IPS-15b (cell line): ENCODE measurements at regions not wholly inside any gene's neighbourhood (a gene's known extent, or its start where the extent isn't known, plus 50 kb on each side); places are given as distances from the start of the nearest gene placed in this dataset.

ENCODE experiments used
- H3K27me3 ChIP-seq: one replicate; pipeline ENCODE4 v1.6.1; 2013; ENCODE audit warnings: low read length; ENCODE audit not compliant: control insufficient read depth, insufficient read depth
- H3K36me3 ChIP-seq: one replicate; pipeline ENCODE4 v1.6.1; 2013; ENCODE audit warnings: low read length; ENCODE audit not compliant: control insufficient read depth, insufficient read depth
- H3K4me1 ChIP-seq: one replicate; pipeline ENCODE4 v1.6.1; 2013; ENCODE audit warnings: mild to moderate bottlenecking, low read length; ENCODE audit not compliant: control insufficient read depth, insufficient read depth
- H3K4me3 ChIP-seq: one replicate; pipeline ENCODE4 v1.5.1; 2013; ENCODE audit warnings: low read depth, low read length
- H3K9ac ChIP-seq: one replicate; pipeline ENCODE4 v1.6.1; 2013; ENCODE audit warnings: low read depth, mild to moderate bottlenecking, low read length
- H3K9me3 ChIP-seq: one replicate; pipeline ENCODE4 v1.6.1; 2013; ENCODE audit warnings: mild to moderate bottlenecking, low read length; ENCODE audit not compliant: control insufficient read depth, insufficient read depth

DNA sequence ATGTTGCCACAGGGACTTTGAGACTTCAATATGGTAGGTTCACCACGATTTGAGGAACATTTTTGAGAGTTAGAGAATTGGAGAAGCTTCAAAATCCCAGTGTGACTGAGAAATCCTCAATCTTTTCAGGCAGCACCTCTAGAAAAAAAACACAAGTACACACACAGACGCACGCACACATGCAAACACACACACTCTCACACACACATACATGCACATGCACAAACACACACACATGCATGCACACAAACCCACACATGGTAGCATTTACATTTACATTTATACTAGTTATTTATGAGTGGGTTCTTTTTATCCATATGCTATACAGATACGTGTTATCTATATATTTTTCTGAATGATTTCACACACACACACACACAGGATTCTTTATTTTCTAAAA is 901.9 kb downstream of the GATA3 start:
- H3K4me3 ChIP-seq: no peak overlapping the region
- no peaks in the 10 kb centered on the region for H3K36me3 ChIP-seq
- no peaks in the 10 kb centered on the region for H3K9me3 ChIP-seq
- no peak overlapping the region for H3K9ac ChIP-seq
- no peaks in the 10 kb centered on the region for H3K4me1 ChIP-seq
- no peaks in the 10 kb centered on the region for H3K27me3 ChIP-seq

DNA sequence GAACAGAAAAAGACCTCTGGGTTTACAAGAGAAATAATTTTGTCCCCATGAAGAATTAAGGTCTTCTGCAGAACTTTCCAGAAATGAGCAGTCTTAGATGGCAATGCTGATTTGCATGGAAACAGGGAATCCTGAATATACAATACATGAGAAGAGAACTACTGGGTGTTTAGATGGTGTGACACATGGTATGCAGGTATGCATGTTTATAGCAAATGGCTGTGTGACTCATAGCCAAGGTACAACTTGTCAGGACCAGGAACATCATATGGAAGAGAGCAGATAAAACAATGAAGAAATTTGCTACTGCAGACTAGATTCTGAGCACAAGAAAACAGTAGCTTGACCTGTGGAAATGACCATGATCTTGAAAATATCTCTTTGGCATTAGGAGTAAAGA is 907.8 kb downstream of the GATA3 start:
- no peak overlapping the region for H3K4me3 ChIP-seq
- H3K36me3 ChIP-seq: no peaks in the 10 kb centered on the region
- no peaks in the 10 kb centered on the region for H3K27me3 ChIP-seq
- H3K9me3 ChIP-seq: no peaks in the 10 kb centered on the region
- H3K9ac ChIP-seq: no peak overlapping the region
- H3K4me1 ChIP-seq: no peaks in the 10 kb centered on the region

DNA sequence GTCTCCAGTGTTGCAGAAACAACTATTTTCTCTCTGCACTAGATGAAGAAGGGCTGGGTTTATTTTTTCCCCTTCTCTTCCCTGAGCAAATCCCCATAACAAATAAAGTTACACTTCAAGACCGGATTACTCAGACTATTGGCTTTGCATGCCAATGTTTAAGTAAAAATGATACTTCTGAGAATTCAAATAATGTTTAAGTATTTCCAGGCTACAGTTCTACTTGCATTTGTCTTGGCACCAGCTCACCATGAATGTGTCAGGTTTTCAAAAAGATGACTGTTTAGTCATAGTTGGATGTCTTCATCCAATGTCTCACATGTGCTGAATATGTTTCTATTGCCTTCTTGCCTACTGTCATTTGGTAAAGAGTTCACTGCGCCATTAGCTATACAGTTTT is 912.6 kb downstream of the GATA3 start:
- Histone ChIP-seq H3K4me1 (no peaks in the 10 kb centered on the region), H3K9ac (no peak overlapping the region), H3K36me3 (no peaks in the 10 kb centered on the region), H3K27me3 (no peaks in the 10 kb centered on the region), H3K9me3 (no peaks in the 10 kb centered on the region), H3K4me3 (no peak overlapping the region)

DNA sequence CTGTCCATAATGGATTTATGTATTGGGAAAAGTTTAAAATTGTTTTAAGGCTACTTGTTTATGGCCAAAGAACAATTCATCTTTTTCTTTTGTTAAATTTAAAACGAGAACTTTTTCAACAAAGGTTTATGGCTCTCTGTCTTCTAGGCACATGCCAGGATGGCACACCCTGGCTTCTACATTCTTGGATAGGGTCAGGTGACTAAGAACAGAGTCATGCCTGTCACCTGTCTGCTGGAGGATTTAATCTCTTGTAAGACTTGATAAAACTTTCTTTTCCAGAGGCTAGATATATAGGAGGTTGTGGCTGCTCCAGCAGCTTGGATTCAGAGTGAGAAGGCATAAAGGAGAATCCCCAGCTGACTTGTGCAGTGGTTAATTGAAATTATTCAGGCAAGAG is 915.4 kb downstream of the GATA3 start:
- Histone ChIP-seq H3K27me3 (no peaks in the 10 kb centered on the region), H3K4me1 (no peaks in the 10 kb centered on the region), H3K4me3 (no peak overlapping the region), H3K36me3 (no peaks in the 10 kb centered on the region), H3K9ac (no peak overlapping the region), H3K9me3 (no peaks in the 10 kb centered on the region)

DNA sequence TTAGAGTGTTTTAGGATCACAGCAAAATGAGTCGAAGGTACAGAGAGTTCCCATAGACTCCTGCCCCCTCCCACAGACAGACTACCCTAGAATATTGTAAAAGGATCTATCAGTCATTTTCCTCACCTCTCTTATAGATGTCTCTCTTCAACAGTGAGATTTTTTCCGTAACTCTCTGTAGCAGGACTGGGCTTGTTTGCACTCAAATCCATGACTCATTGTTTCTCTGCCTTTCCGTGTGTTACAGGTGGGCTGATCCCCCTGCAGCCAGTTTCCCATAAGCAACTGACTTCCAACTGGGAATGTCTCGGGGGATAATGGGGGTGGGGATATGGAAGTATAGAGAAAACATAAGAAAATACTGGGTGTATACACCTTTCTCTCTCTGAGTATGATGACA is 921.0 kb downstream of the GATA3 start:
- Histone ChIP-seq H3K4me1 (no peaks in the 10 kb centered on the region), H3K36me3 (no peaks in the 10 kb centered on the region), H3K4me3 (no peak overlapping the region), H3K27me3 (no peaks in the 10 kb centered on the region), H3K9me3 (no peaks in the 10 kb centered on the region), H3K9ac (no peak overlapping the region)

DNA sequence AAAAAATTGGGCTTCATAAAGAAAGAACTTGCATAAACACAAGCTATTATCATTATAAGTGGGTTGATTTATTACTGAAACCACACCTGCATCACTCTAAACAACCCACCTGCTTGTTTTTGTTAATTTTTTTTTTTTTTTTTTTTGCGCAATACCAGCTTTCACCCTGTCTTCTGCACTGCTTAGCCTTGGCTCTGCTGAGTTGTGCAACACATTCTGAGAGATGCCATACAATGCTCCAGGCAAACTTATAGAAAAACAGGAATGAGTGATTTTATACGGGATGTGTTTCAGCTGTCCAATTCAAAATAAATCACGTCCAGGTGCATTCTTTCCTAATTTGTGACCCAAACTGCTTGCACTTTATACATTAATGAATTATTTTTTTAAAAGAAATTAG is 923.6 kb downstream of the GATA3 start:
- Histone ChIP-seq H3K27me3 (no peaks in the 10 kb centered on the region), H3K4me3 (no peak overlapping the region), H3K9me3 (no peaks in the 10 kb centered on the region), H3K9ac (no peak overlapping the region), H3K4me1 (no peaks in the 10 kb centered on the region), H3K36me3 (no peaks in the 10 kb centered on the region)

DNA sequence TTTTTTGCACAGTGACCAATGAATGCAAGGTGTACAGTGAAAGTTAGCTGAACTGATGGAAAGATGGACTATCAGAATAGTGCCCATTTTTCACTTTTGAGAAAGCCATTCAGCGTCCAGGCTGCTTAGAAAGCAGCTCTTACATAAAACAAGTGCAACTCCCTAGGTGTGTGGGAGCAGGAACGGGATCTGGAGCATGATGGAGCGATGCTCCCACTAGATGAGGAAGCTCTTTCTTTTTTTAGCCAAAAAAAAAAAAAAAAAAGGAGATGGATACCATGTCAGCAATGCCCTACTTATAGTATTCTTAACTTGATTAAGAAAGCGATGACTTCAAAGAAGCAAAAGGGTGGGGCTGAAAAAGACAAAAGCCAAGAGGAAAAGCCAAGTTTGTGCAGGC is 925.5 kb downstream of the GATA3 start:
- Histone ChIP-seq H3K9ac (no peak overlapping the region), H3K4me3 (no peak overlapping the region), H3K27me3 (no peaks in the 10 kb centered on the region), H3K9me3 (no peaks in the 10 kb centered on the region), H3K36me3 (no peaks in the 10 kb centered on the region), H3K4me1 (no peaks in the 10 kb centered on the region)

DNA sequence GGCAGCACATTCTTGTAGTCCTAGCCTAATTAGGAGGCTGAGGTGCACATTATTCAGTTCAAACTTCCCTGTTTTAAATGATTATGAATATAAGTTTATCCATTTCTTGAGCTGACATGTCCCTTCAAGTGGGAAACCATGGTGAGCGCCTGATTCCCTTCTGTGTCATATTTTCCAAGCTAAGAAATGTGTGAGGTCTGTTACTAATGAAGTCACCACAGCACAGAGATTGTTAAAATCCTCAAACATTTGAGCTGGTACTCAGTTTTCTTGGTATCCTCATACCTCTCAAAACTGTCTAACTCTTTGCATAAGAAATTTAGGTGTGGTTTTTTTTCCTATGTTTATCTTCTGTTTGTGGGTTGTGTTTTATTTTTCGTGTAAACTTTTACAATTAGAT is 926.8 kb downstream of the GATA3 start:
- H3K9ac ChIP-seq: no peak overlapping the region
- no peaks in the 10 kb centered on the region for H3K9me3 ChIP-seq
- no peaks in the 10 kb centered on the region for H3K27me3 ChIP-seq
- H3K4me3 ChIP-seq: no peak overlapping the region
- no peaks in the 10 kb centered on the region for H3K4me1 ChIP-seq
- no peaks in the 10 kb centered on the region for H3K36me3 ChIP-seq

DNA sequence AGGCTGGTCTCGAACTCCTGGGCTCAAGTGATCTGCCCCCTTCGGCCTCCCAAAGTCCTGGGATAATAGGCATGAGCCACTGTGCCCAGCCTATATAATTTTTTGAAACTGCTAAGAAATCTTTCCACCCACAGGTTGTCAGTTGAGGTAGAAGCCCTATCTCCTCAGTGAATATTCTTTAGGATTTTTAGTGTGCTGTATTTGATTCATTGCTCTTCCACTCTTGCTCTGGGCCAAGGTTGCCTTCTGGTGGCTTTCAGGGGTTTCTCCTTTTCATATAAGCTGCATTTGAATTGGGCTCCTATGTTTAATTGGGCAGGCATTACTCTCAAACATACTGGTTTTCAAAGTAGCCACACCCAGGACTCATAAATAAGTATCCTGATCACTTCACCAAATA is 931.2 kb downstream of the GATA3 start:
- Histone ChIP-seq H3K36me3 (no peaks in the 10 kb centered on the region), H3K9ac (no peak overlapping the region), H3K4me3 (no peak overlapping the region), H3K9me3 (no peaks in the 10 kb centered on the region), H3K4me1 (no peaks in the 10 kb centered on the region), H3K27me3 (no peaks in the 10 kb centered on the region)

DNA sequence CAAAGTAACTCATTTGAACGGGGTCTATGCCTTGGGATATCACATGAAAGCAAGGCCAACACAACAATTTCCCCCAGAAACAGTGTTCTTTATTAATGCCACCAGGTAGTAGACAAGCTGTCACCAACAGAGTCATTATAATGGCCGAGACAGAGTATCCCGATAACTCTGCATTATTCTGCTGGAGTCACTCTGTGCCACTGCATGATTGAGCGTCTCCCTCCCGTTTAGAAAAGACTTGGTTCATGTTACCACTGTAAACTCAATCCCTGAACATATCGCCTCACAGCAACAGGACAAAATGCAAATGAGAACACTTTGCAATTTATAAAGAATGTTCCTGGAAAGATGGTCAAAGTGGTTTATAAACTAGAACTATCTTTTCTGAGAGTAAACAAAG is 932.5 kb downstream of the GATA3 start:
- Histone ChIP-seq H3K9me3 (no peaks in the 10 kb centered on the region), H3K4me3 (no peak overlapping the region), H3K9ac (no peak overlapping the region), H3K4me1 (no peaks in the 10 kb centered on the region), H3K27me3 (no peaks in the 10 kb centered on the region), H3K36me3 (no peaks in the 10 kb centered on the region)

DNA sequence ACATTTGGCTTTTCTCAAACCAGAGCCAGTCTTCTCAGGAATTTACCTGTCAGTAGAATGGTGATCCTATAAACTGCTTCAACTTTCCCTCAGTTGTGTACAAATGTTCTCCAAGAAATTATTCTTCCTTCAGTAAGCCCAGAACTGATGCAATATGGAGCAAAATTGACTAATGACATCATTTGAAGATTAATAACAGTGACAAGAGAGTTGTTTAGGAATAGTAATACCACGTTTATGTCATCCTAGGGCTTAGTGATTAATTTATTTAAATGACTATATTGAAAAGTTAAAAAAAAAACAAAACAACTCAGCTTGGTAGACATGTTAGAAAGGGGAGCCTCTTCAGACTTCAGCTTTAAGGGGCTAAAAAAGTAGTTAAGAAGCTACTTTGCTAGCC is 933.2 kb downstream of the GATA3 start:
- Histone ChIP-seq H3K9me3 (no peaks in the 10 kb centered on the region), H3K4me3 (no peak overlapping the region), H3K4me1 (no peaks in the 10 kb centered on the region), H3K27me3 (no peaks in the 10 kb centered on the region), H3K36me3 (no peaks in the 10 kb centered on the region), H3K9ac (no peak overlapping the region)

DNA sequence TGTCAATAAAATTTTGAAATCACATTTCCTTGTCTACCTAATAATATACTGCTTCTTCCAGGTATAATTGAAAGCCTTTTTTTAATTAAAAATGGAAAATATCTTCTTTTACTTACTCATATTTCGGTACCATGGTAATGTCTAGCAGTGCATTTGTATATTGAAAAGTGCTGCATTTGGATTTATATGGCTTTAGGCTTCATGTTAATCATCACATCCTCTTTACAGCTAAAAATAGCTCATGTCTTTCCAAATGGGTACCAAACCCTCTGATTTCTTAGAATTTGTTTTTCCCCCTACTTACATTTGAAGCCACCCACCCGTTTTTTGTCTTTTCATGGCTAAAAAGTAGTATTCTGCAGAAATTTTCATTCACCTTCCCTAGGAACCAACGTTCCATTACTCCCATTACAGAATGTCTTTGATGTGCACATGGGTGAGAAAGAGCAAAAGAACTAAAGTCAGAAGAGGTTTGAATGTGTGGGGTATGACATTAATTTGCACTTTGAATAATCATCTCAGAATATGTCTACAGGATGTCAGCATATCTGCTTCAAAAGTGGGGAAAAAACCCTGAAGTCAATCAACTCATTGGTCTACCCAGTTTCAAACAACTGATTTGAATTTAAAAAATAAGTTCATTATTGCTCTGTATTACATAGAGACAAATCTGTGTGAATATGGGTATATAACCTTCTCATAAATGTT is 935.9 kb downstream of the GATA3 start:
- Histone ChIP-seq H3K27me3 (no peaks in the 10 kb centered on the region), H3K4me1 (no peaks in the 10 kb centered on the region), H3K9me3 (no peaks in the 10 kb centered on the region), H3K9ac (no peak overlapping the region), H3K36me3 (no peaks in the 10 kb centered on the region), H3K4me3 (no peak overlapping the region)
